ENCODE measurements at regions not wholly inside any gene's neighbourhood (a gene's known extent, or its start where the extent isn't known, plus 50 kb on each side); places are given as distances from the start of the nearest gene placed in this dataset.
A peak's percentile ranks its signal among the peaks of the same experiment; 100 is the strongest.

- no peak for ATAC-seq
- H3K27ac ChIP-seq: no peak overlapping the region
- H3K9me3 ChIP-seq: no peaks in the 10 kb centered on the region
- H3K4me3 ChIP-seq: no peak overlapping the region
- intact Hi-C loops (cut with DNase I): loop anchor here in 1 of 3 donors (10.0 kb wide), 1 partner anchor 489 kb away; no protein-coding TSS in a partner anchor
- H3K36me3 ChIP-seq: no peaks in the 10 kb centered on the region
- 90 to 91% methylated on average over 2 of the region's 2 CpGs for WGBS, 2 donors
- no peak for TF ChIP-seq CTCF (IDR thresholded peaks at IDR 0.05)
- H3K27me3 ChIP-seq: no peaks in the 10 kb centered on the region
- no peak for FAIRE-seq
- no peak for DNase-seq
- H3K4me1 ChIP-seq: no peaks in the 10 kb centered on the region
Measured at GRCh38 chr12:104873374-104873773, 84.7 kb downstream of the SLC41A2 start.

- Histone ChIP-seq H3K4me1 (no peaks in the 10 kb centered on the region), H3K27me3 (no peaks in the 10 kb centered on the region), H3K27ac (no peak overlapping the region), H3K9me3 (no peaks in the 10 kb centered on the region), H3K36me3 (no peaks in the 10 kb centered on the region), H3K4me3 (no peak overlapping the region)
- ATAC-seq (no peak), DNase-seq (no peak), FAIRE-seq (no peak)
- 40 to 41% methylated on average over 1 of the region's 1 CpG for WGBS, 2 donors
- intact Hi-C loops (cut with DNase I): loop anchor here in 1 of 3 donors (10.0 kb wide), 1 partner anchor 486 kb away; no protein-coding TSS in a partner anchor
- TF ChIP-seq CTCF (IDR thresholded peaks at IDR 0.05): no peak
Measured at GRCh38 chr12:104870797-104871196, 87.3 kb downstream of the SLC41A2 start.

- Histone ChIP-seq H3K4me3 (no peak overlapping the region), H3K27me3 (no peaks in the 10 kb centered on the region), H3K27ac (no peak overlapping the region), H3K9me3 (no peaks in the 10 kb centered on the region), H3K4me1 (peaks cover 0 to 8% (median 4%) of the 10 kb centered on the region in 3 donors), H3K36me3 (no peaks in the 10 kb centered on the region)
- intact Hi-C loops (cut with DNase I): no loop called here
- WGBS, 2 donors: 45 to 57% methylated on average over 2 of the region's 2 CpGs
- DNase-seq: no peak
- TF ChIP-seq CTCF (IDR thresholded peaks at IDR 0.05): no peak
- peak; percentile 67 for FAIRE-seq
- peak; percentile 77 to 89 (median 85) for ATAC-seq
Measured at GRCh38 chr12:104866291-104866690, 91.8 kb downstream of the SLC41A2 start.

GRCh38 chr12:104865080-104865479 is 93.0 kb downstream of the SLC41A2 start:
- no peak overlapping the region for H3K27ac ChIP-seq

More at GRCh38 chr12:104865080-104865479, 93.0 kb downstream of the SLC41A2 start:
- ATAC-seq (peak in 1 of 4 donors; percentile 40), FAIRE-seq (no peak), DNase-seq (no peak)
- Histone ChIP-seq H3K27me3 (no peaks in the 10 kb centered on the region), H3K36me3 (peaks cover 0 to 5% (median 0%) of the 10 kb centered on the region in 3 donors), H3K4me1 (peaks cover 0 to 8% (median 4%) of the 10 kb centered on the region in 3 donors), H3K4me3 (no peak overlapping the region), H3K9me3 (no peaks in the 10 kb centered on the region)
- intact Hi-C loops (cut with DNase I): no loop called here
- WGBS, 2 donors: 87 to 95% methylated on average over 1 of the region's 1 CpG
- TF ChIP-seq CTCF (IDR thresholded peaks at IDR 0.05): no peak

Measured in pancreas (tissue), 10 donors.